Common myeloid progenitor, CD34-positive (primary cell): ENCODE measurements at regions not wholly inside any gene's neighbourhood (a gene's known extent, or its start where the extent isn't known, plus 50 kb on each side); places are given as distances from the start of the nearest gene placed in this dataset.

Experiments
- CTCF ChIA-PET: fragments of 350-600 bp; sonication (Branson Sonifier 250); formaldehyde crosslinking; loops from one replicate; lab custom pipeline; 2021; ENCODE audit warnings: antibody characterized with exemption; lab: Charles Lee
- POLR2A ChIA-PET: fragments of 350-600 bp; sonication (Branson Sonifier 250); formaldehyde crosslinking; loops from one replicate; lab custom pipeline; 2021; ENCODE audit warnings: antibody characterized with exemption; lab: Charles Lee
- DNase-seq, 3 donors: peaks; one replicate each; pipeline versions ENCODE4 v3.0.0 to v3.0.0-alpha.2; 2013
- H3K27ac ChIP-seq, 2 experiments: 1 replicate in 1 of 2; 2 replicates in 1 of 2; pipeline ENCODE4 v1.7.0; 2013; ENCODE audit warnings: inconsistent platforms in 2 of 2, low read length in 2 of 2, mild to moderate bottlenecking in 2 of 2, low read depth in 1 of 2, moderate library complexity in 1 of 2; ENCODE audit not compliant: severe bottlenecking in 2 of 2, insufficient read depth in 1 of 2, poor library complexity in 1 of 2
- H3K27me3 ChIP-seq, 5 experiments: replicated peaks in 2 of 5; 1 replicate in 3 of 5; 2 replicates in 2 of 5; pipeline versions ENCODE4 v1.6.1 to v1.7.0; 2013; ENCODE audit warnings: low read length in 4 of 5, mild to moderate bottlenecking in 2 of 5, moderate library complexity in 2 of 5, inconsistent platforms in 1 of 5; ENCODE audit not compliant: insufficient read depth in 5 of 5, control insufficient read depth in 4 of 5
- H3K36me3 ChIP-seq, 4 experiments: 1 replicate in 2 of 4; 2 replicates in 2 of 4; pipeline versions ENCODE4 v1.6.1 to v1.7.0; 2013; ENCODE audit warnings: low read length in 3 of 4, control low read depth in 1 of 4, mild to moderate bottlenecking in 1 of 4; ENCODE audit not compliant: control insufficient read depth in 4 of 4, insufficient read depth in 4 of 4
- H3K4me1 ChIP-seq, 4 experiments: 1 replicate in 3 of 4; 2 replicates in 1 of 4; pipeline versions ENCODE4 v1.6.1 to v1.7.1; 2013; ENCODE audit warnings: low read length in 3 of 4, mild to moderate bottlenecking in 3 of 4, control low read depth in 1 of 4, inconsistent platforms in 1 of 4, moderate library complexity in 1 of 4; ENCODE audit not compliant: control insufficient read depth in 4 of 4, insufficient read depth in 4 of 4; ENCODE audit errors: control extremely low read depth in 1 of 4
- H3K4me3 ChIP-seq, 7 experiments: 1 replicate in 4 of 7; 2 replicates in 3 of 7; pipeline versions ENCODE4 v1.5.1 to v1.7.0; 2013; ENCODE audit warnings: mild to moderate bottlenecking in 7 of 7, low read length in 6 of 7, moderate library complexity in 6 of 7, inconsistent platforms in 2 of 7, low read depth in 2 of 7, control low read depth in 1 of 7; ENCODE audit not compliant: insufficient read depth in 4 of 7, control insufficient read depth in 1 of 7; ENCODE audit errors: extremely low read depth in 1 of 7
- H3K9me3 ChIP-seq, 5 experiments: 1 replicate in 4 of 5; 2 replicates in 1 of 5; pipeline versions ENCODE4 v1.6.1 to v1.7.1; 2013; ENCODE audit warnings: low read length in 4 of 5, mild to moderate bottlenecking in 2 of 5, inconsistent platforms in 1 of 5, low read depth in 1 of 5, moderate library complexity in 1 of 5; ENCODE audit not compliant: control insufficient read depth in 4 of 5, insufficient read depth in 2 of 5; ENCODE audit errors: control extremely low read depth in 1 of 5
- WGBS: methylation state at CpG from one replicate; pipeline ENCODE4 v1.1.5; 2013; ENCODE audit not compliant: insufficient coverage; 5-methylcytosine and 5-hydroxymethylcytosine counted together

DNA sequence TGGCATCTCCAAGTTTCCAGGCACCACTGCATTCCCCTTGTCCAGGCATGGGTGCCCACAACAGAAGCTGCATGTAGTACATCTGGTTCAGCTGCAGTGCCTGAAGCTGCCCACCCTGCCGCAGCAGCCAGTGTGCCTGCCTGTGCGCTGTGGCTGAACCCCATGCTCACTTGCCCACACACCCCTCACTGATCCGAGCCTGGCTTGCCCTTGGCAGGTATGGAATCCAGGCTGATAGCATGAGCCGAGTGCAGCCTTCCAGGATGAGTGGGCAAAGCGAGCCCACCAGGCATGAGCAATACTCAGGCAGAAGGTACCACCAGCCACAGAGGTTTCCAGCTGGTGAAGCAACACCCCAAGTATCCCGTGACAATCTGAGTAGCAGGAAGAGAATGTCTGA is 280.3 kb upstream of the KLF12 start:
- H3K36me3 ChIP-seq, result no peaks in the 10 kb centered on the region
- no peak overlapping the region for H3K4me3 ChIP-seq
- no peak for DNase-seq
- no peaks in the 10 kb centered on the region for H3K4me1 ChIP-seq
- 84% methylated on average over 6 of the region's 6 CpGs for WGBS
- POLR2A ChIA-PET, result no interaction called here
- H3K27me3 ChIP-seq, result no peaks in the 10 kb centered on the region
- CTCF ChIA-PET, result no interaction called here
- H3K27ac ChIP-seq, result no peak overlapping the region
- peaks cover 0 to 5% (median 0%) of the 10 kb centered on the region in 5 experiments for H3K9me3 ChIP-seq

DNA sequence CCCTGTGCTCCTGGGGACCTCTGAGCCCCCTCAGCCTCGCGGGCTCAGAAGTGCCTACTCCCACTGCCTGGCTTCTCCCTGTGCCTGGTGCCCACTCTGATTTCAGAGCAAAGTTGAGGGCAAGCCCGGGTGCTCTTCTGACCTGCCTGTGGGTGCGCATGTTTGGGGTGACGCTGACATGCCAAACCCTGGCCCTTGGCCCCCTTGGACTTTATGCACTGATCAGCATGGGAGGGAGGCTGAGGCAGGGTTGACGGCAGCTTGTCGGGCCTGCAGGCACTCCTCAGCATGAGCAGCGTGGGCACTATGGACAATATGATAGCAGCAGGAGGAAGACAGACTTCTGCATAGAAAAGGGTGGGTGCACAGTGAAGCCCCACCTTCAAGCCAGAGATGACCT is 279.3 kb upstream of the KLF12 start:
- H3K4me3 ChIP-seq, result no peak overlapping the region
- no peaks in the 10 kb centered on the region for H3K36me3 ChIP-seq
- no peak for DNase-seq
- H3K4me1 ChIP-seq, result no peaks in the 10 kb centered on the region
- no peaks in the 10 kb centered on the region for H3K27me3 ChIP-seq
- no peak overlapping the region for H3K27ac ChIP-seq
- WGBS, result 99% methylated on average over 7 of the region's 8 CpGs
- POLR2A ChIA-PET, result no interaction called here
- peaks cover 0 to 5% (median 0%) of the 10 kb centered on the region in 5 experiments for H3K9me3 ChIP-seq
- CTCF ChIA-PET, result no interaction called here

DNA sequence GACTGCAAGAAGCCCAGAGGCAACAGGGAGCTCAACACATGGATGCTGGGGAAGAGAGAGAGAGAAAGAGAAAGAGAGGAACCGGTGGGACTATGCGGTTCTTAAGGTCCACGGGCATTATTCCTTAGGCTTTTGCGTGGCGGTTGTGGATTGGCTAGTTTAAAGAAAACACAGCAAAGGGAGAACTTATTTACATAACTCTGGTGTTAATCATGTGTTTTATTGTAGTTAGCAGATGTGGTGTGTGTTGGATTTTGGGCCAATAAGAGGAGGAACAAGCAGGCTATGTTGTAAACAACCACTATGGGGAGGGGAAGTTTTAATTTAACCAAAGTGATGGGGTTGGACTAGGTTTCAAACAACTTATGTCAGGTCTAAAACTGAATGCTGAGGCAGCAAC is 275.3 kb upstream of the KLF12 start:
- H3K4me1 ChIP-seq, result no peaks in the 10 kb centered on the region
- WGBS, result 92% methylated on average over 5 of the region's 5 CpGs
- no peak overlapping the region for H3K4me3 ChIP-seq
- H3K27ac ChIP-seq, result no peak overlapping the region
- POLR2A ChIA-PET, result no interaction called here
- H3K27me3 ChIP-seq, result no peaks in the 10 kb centered on the region
- no peak for DNase-seq
- no peaks in the 10 kb centered on the region for H3K36me3 ChIP-seq
- CTCF ChIA-PET, result no interaction called here
- H3K9me3 ChIP-seq, result peaks cover 0 to 5% (median 0%) of the 10 kb centered on the region in 5 experiments

- ChIA-PET POLR2A (no interaction called here), CTCF (no interaction called here)
- DNase-seq, result no peak
- WGBS, result 82% methylated on average over 3 of the region's 3 CpGs
- H3K27ac ChIP-seq, result no peak overlapping the region
- no peaks in the 10 kb centered on the region for H3K27me3 ChIP-seq
- H3K4me1 ChIP-seq, result no peaks in the 10 kb centered on the region
- H3K9me3 ChIP-seq, result no peaks in the 10 kb centered on the region
- H3K4me3 ChIP-seq, result no peak overlapping the region
- no peaks in the 10 kb centered on the region for H3K36me3 ChIP-seq
Observed at GRCh38 chr13:74406420-74406819, 272.2 kb upstream of the KLF12 start.

- Histone ChIP-seq H3K4me1 (no peaks in the 10 kb centered on the region), H3K9me3 (no peaks in the 10 kb centered on the region), H3K36me3 (no peaks in the 10 kb centered on the region), H3K27ac (no peak overlapping the region), H3K4me3 (no peak overlapping the region), H3K27me3 (no peaks in the 10 kb centered on the region)
- POLR2A ChIA-PET, result no interaction called here
- WGBS, result no CpG with 5 or more reads among the region's 4 CpGs
- DNase-seq, result no peak
- CTCF ChIA-PET, result no interaction called here
Observed at GRCh38 chr13:74398599-74398998, 264.4 kb upstream of the KLF12 start.

DNA sequence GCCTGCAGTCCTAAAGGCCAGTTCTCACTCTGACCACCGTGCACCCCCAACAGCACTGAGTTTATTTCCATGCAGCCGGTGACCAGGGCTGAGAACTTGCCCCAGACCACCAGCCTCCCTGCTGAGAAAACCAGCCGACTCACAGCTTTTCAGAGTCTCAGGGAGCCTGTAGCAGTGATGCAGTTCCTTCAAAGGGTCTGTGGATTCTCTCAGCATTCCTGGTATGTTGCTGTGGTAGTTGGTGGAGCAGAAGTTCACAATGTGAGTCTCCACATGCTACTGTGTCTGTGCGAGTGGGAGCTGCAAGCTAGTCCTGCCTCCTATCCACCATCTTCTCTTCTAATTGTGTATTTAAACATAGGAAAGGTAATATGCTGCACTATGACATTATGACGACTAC is 254.9 kb upstream of the KLF12 start:
- ChIA-PET CTCF (no interaction called here), POLR2A (no interaction called here)
- Histone ChIP-seq H3K36me3 (no peaks in the 10 kb centered on the region), H3K27ac (no peak overlapping the region), H3K9me3 (no peaks in the 10 kb centered on the region), H3K27me3 (no peaks in the 10 kb centered on the region), H3K4me1 (no peaks in the 10 kb centered on the region), H3K4me3 (no peak overlapping the region)
- DNase-seq, result no peak
- WGBS, result 87% methylated on average over 3 of the region's 5 CpGs

DNA sequence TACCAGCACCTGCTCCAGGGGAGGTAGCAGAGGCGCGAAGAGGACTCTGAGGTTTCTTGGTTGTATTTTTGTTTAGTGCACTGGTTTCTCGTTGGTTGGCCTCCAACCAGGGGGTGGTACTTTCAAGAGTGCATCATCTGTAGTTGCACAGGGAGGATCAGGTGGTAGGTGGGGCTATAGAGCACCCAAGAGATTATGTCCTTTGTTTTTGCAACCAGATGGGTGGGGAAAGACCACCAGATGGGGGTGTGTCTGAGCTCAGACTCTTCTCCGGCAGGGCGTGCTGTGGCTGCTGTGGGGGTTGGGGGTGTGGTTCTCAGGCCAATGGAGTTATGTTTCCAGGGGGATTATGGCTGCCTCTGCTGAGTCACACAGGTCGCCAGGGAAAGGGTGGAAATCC is 254.4 kb upstream of the KLF12 start:
- Histone ChIP-seq H3K27me3 (no peaks in the 10 kb centered on the region), H3K9me3 (no peaks in the 10 kb centered on the region), H3K27ac (no peak overlapping the region), H3K36me3 (no peaks in the 10 kb centered on the region), H3K4me3 (no peak overlapping the region), H3K4me1 (no peaks in the 10 kb centered on the region)
- no peak for DNase-seq
- 100% methylated on average over 3 of the region's 6 CpGs for WGBS
- POLR2A ChIA-PET, result no interaction called here
- CTCF ChIA-PET, result no interaction called here
